Epithelial cell of proximal tubule (primary cell): ENCODE measurements at regions not wholly inside any gene's neighbourhood (a gene's known extent, or its start where the extent isn't known, plus 50 kb on each side); places are given as distances from the start of the nearest gene placed in this dataset.
"Not testable (repeated sequence)": the region's sequence is repeated elsewhere in the genome, so short reads cannot be mapped to it uniquely, and the experiment has no call there.

Experiments
- DNase-seq: peaks from one replicate; pipeline ENCODE4 v3.0.0-alpha.2; 2011; ENCODE audit warnings: low read depth
- H3K4me3 ChIP-seq: 2 replicates; pipeline ENCODE4 v1.5.1; 2011; ENCODE audit warnings: low read depth, mild to moderate bottlenecking, low read length
- TF ChIP-seq, protein P1 (sequence below): conservative IDR thresholded peaks from 2 replicates; pipeline ENCODE4 v1.5.1; 2012; ENCODE audit warnings: low read depth, mild to moderate bottlenecking, low read length

DNA sequence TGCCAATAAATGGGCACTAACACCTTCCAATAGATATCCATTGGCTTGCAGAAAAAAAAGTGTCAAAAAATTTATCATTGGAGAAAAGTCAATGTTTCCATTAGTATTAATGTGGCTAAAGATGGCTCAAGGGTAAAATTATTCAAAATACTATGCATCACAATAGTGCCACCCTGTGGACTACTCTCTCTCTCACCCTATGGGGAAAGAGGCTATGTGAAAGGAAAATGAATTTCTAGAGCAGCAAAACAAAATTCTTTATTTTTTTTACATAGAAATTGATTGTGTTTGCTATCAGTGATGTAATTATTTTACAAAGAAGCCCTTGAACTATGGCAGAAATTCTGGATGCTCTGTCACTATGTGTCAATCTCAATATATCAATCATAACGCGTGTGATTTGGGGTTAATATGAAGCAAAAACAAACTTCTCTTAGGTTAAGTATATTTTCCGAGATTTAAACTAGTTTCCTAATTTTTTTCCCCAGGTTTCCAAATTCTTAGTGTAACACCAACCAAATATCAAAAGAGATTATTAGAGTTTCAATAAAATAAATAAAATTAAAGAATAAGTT is 193.9 kb downstream of the USP22 start:
- H3K4me3 ChIP-seq, DNase-seq: not testable (repeated sequence)
- TF ChIP-seq, protein P1, sequence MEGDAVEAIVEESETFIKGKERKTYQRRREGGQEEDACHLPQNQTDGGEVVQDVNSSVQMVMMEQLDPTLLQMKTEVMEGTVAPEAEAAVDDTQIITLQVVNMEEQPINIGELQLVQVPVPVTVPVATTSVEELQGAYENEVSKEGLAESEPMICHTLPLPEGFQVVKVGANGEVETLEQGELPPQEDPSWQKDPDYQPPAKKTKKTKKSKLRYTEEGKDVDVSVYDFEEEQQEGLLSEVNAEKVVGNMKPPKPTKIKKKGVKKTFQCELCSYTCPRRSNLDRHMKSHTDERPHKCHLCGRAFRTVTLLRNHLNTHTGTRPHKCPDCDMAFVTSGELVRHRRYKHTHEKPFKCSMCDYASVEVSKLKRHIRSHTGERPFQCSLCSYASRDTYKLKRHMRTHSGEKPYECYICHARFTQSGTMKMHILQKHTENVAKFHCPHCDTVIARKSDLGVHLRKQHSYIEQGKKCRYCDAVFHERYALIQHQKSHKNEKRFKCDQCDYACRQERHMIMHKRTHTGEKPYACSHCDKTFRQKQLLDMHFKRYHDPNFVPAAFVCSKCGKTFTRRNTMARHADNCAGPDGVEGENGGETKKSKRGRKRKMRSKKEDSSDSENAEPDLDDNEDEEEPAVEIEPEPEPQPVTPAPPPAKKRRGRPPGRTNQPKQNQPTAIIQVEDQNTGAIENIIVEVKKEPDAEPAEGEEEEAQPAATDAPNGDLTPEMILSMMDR = peak; percentile 38

DNA sequence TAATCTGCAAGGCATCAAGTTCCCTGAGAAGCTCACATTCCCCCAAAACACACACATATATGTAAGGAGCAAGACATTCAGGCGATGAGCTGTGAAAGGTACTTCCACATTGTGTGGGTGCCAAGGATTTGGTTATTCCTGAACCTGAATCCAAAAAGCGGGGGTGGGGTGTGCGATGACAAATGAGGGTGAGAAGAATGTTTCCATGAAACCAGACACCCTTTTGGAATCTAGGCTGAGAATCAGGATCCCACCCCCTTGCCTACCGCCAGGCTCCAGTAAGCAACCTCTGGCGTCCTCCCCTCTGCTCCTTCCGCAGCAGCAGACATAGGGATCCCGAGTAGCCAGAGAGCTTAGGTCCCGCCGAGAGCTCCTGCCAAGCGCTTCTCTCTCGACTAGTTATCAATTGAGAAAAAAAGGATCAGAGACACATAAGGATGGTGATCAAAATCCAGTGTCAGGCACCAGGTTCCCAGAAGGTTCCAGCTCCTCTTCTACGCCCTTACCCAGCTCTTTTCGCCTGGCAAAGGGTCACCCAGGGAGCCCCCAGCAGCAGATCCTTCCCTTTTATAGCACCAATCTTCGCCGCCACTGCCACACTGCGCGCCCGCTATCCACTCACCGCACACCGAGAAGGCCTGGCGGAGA is 191.1 kb downstream of the USP22 start:
- not testable (repeated sequence) for DNase-seq, H3K4me3 ChIP-seq

DNA sequence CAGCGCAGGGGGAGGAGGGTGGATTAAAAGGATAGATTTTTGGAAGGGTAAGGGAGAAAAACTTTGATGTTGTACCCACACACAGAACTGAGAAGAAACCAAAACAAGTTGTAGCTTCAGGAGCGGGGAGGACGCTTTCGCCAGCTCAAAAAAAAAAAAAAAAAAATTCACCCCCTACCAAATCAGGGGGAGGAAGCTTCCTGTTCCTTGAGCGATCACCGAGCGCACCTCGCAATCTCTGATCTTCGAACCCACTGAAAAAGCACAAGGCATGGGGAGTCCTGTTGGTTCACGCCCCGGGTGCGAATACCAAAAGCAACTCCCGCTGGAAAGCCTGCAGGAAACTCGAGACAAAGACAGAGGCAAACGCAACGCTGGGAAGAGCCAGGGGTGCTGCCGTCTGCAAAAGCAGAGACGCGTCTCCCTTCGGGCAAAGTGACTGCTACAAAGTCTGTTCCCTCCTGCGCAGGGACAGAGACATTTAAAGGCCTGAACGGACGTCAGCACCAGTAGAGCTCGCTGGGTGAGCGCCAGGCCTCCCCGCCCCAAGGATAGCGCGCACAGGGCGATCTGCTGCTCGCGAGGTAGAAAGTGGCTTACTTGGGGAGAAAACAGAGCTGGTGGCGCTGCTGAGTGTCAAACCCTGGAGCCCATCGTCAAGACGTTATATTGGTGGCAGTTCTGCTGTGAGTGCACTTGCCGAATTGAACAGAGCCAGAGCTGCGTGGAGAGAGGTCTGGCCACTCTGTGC is 190.4 kb downstream of the USP22 start:
- TF ChIP-seq, protein P1 = no peak
- no peak overlapping the region for H3K4me3 ChIP-seq
- DNase-seq = no peak

GRCh38 chr17:20852990-20853370 is 189.8 kb downstream of the USP22 start:
- TF ChIP-seq, protein P1 = no peak
- DNase-seq = no peak
- no peak overlapping the region for H3K4me3 ChIP-seq

GRCh38 chr17:20855910-20856470 is 186.8 kb downstream of the USP22 start:
- not testable (repeated sequence) for H3K4me3 ChIP-seq, DNase-seq

- H3K4me3 ChIP-seq, DNase-seq: not testable (repeated sequence)
Measured at GRCh38 chr17:20866444-20867209, 176.2 kb downstream of the USP22 start.

DNA sequence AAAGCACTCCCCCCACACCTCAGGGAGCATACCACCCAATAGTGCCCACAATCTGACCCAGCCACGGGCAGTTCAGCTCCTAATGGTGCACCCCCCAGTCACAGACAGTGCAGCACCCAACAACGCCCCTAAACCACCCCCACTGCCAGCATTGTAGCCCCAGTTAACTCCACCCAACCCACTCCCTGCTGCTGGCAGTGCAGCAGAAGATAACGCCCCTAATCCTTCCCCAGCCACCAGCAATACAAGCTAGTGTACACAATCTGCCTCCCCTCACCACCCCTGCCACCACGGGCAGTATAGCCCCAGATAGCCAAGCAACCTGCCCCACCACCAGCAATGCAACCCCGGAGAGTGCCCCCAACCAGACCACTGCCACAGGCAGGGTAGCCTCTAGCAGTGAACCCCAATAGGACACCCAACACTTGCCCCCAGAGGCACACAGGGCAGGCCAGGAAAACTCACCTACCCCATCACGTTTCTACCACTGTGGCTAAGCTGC is 175.3 kb downstream of the USP22 start:
- H3K4me3 ChIP-seq, DNase-seq: not testable (repeated sequence)

DNA sequence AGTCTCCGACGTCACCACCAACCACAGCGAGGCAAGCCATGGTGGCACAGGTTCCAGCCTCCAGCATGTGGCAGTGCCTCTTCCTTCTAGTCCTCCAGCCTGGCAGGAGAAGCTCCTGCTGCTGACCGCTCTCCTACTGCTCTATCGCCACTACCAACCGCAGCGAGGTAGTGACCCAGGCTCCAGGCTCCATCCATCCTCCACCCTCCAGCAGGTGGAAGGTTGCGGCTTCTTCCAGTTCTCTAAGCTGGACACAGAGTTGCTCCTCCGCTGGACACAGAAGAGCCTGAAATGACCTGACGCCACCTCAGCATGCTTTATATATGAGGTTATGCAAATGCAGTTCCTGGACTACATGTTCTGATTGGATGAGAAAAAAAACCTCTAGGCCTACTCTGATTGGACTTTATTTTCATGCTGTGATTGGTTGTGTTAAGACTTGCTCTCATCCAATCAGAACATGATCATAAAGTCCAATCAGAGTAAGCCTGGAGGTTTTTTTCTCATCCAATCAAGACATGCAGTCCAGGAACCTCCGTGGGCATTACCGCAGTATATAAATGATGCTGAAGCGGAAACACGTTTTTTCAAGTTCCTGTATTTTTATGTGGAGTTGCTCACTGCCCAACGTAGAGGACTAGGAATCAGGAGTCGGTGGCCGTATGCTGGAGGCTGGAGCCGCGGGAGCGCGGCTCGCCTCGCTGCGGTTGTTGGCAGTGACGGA is 174.7 kb downstream of the USP22 start:
- DNase-seq, H3K4me3 ChIP-seq: not testable (repeated sequence)

- not testable (repeated sequence) for H3K4me3 ChIP-seq, DNase-seq
Measured at GRCh38 chr17:20868662-20869007, 174.2 kb downstream of the USP22 start.

DNA sequence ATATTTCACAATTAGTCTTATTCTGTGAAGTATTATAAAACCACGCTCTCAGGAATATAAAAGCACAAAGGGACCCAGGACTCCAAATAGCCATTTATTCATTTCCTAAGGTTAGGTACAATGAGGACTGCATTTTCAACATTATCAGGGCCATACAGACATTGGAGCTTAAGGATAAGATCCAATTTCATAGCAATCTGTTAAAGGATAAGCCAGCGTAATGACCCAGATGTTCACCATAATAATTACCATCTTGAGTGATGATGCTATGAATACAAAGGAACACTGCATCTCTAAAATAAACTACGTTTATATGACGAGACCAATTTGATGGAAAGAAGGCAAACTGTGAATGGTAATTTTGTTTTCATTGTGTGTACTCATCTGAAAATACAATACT is 169.6 kb downstream of the USP22 start:
- H3K4me3 ChIP-seq, DNase-seq: not testable (repeated sequence)

GRCh38 chr17:20873688-20874328 is 169.0 kb downstream of the USP22 start:
- not testable (repeated sequence) for DNase-seq, H3K4me3 ChIP-seq

GRCh38 chr17:20877384-20877783 is 165.4 kb downstream of the USP22 start:
- not testable (repeated sequence) for DNase-seq, H3K4me3 ChIP-seq
